ENCODE measurements at regions not wholly inside any gene's neighbourhood (a gene's known extent, or its start where the extent isn't known, plus 50 kb on each side); places are given as distances from the start of the nearest gene placed in this dataset.

- TF ChIP-seq, protein P1, sequence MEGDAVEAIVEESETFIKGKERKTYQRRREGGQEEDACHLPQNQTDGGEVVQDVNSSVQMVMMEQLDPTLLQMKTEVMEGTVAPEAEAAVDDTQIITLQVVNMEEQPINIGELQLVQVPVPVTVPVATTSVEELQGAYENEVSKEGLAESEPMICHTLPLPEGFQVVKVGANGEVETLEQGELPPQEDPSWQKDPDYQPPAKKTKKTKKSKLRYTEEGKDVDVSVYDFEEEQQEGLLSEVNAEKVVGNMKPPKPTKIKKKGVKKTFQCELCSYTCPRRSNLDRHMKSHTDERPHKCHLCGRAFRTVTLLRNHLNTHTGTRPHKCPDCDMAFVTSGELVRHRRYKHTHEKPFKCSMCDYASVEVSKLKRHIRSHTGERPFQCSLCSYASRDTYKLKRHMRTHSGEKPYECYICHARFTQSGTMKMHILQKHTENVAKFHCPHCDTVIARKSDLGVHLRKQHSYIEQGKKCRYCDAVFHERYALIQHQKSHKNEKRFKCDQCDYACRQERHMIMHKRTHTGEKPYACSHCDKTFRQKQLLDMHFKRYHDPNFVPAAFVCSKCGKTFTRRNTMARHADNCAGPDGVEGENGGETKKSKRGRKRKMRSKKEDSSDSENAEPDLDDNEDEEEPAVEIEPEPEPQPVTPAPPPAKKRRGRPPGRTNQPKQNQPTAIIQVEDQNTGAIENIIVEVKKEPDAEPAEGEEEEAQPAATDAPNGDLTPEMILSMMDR (IDR thresholded peaks at IDR 0.05): no peak
- no peak for TF ChIP-seq POLR2A (IDR thresholded peaks at IDR 0.05)
These were observed 94.0 kb upstream of the IFNGR1 start for GRCh38 chr6:137313211-137313610.

Measured in esophagus squamous epithelium (tissue), 4 donors.